DND-41 (cell line): ENCODE measurements at regions not wholly inside any gene's neighbourhood (a gene's known extent, or its start where the extent isn't known, plus 50 kb on each side); places are given as distances from the start of the nearest gene placed in this dataset.

ENCODE experiments used
- ATAC-seq: fragments of 200-7000 bp; cut with Tn5 transposase; 3 replicates; pipeline ENCODE4 v1.9.1; 2021; ENCODE audit warnings: low read depth; ENCODE audit not compliant: insufficient read depth
- DNase-seq: peaks from one replicate; pipeline ENCODE4 v3.0.0-alpha.2; 2020
- H2AFZ ChIP-seq: 2 replicates; pipeline ENCODE4 v1.6.0; 2012; ENCODE audit warnings: low read depth, low read length
- H3K27ac ChIP-seq: 2 replicates; pipeline ENCODE4 v1.5.1; 2012; ENCODE audit warnings: low read length, inconsistent platforms
- H3K27me3 ChIP-seq: fragments of 200-600 bp; sonication (generic); 2 replicates; pipeline ENCODE4 v1.6.0; 2012; ENCODE audit warnings: low read length, mild to moderate bottlenecking, inconsistent platforms; ENCODE audit not compliant: insufficient read depth, poor library complexity
- H3K36me3 ChIP-seq: 2 replicates; pipeline ENCODE4 v1.5.1; 2012; ENCODE audit warnings: low read length, inconsistent platforms; ENCODE audit not compliant: insufficient read depth
- H3K4me1 ChIP-seq: 2 replicates; pipeline ENCODE4 v1.5.1; 2012; ENCODE audit warnings: mild to moderate bottlenecking, low read length; ENCODE audit not compliant: insufficient read depth
- H3K4me2 ChIP-seq: 2 replicates; pipeline ENCODE4 v1.6.0; 2012; ENCODE audit warnings: mild to moderate bottlenecking, moderate library complexity, low read length, inconsistent platforms; ENCODE audit not compliant: insufficient read depth
- H3K4me3 ChIP-seq, 2 experiments: fragments of 200-600 bp in 1 of 2; shearing (Covaris generic) in 1 of 2; 2 replicates each; pipeline ENCODE4 v1.5.1; 2012 to 2016; ENCODE audit warnings: inconsistent platforms in 2 of 2, low read length in 2 of 2, mild to moderate bottlenecking in 2 of 2, low read depth in 1 of 2, moderate library complexity in 1 of 2
- H3K79me2 ChIP-seq: 2 replicates; pipeline ENCODE4 v1.6.0; 2012; ENCODE audit warnings: low read length, inconsistent platforms; ENCODE audit not compliant: insufficient read depth
- H3K9ac ChIP-seq: 2 replicates; pipeline ENCODE4 v1.6.0; 2012; ENCODE audit warnings: low read depth, mild to moderate bottlenecking, inconsistent platforms, low read length, moderate library complexity
- H3K9me3 ChIP-seq: 2 replicates; pipeline ENCODE4 v1.5.1; 2012; ENCODE audit warnings: low read length, moderate library complexity, mild to moderate bottlenecking, inconsistent platforms; ENCODE audit not compliant: insufficient read depth, severe bottlenecking
- H4K20me1 ChIP-seq: 2 replicates; pipeline ENCODE4 v1.6.0; 2012; ENCODE audit warnings: low read length; ENCODE audit not compliant: insufficient read depth
- CTCF ChIP-seq: IDR thresholded peaks from 2 replicates; pipeline ENCODE4 v1.5.1; 2012; ENCODE audit warnings: borderline replicate concordance, low read length, moderate library complexity, mild to moderate bottlenecking; ENCODE audit not compliant: poor library complexity, severe bottlenecking; ENCODE audit errors: extremely low read depth
- EZH2 ChIP-seq: IDR thresholded peaks from 3 replicates; pipeline ENCODE4 v1.6.1; 2012; ENCODE audit warnings: borderline replicate concordance, low read depth, mild to moderate bottlenecking, moderate library complexity, low read length, inconsistent platforms; ENCODE audit not compliant: severe bottlenecking

- Histone ChIP-seq H3K79me2 (no peaks in the 10 kb centered on the region), H3K4me3 (no peak overlapping the region), H4K20me1 (no peaks in the 10 kb centered on the region), H3K27ac (no peak overlapping the region), H3K4me2 (no peak overlapping the region), H3K9ac (no peak overlapping the region), H3K27me3 (no peaks in the 10 kb centered on the region), H3K4me1 (no peaks in the 10 kb centered on the region), H3K9me3 (peaks cover 12% of the 10 kb centered on the region), H3K36me3 (no peaks in the 10 kb centered on the region), H2AFZ (no peak overlapping the region)
- DNase-seq (no peak), ATAC-seq (no peak)
- no peak for TF ChIP-seq EZH2
- no peak for TF ChIP-seq CTCF
Observed at GRCh38 chr16:73923951-73924350, 372.7 kb upstream of the PSMD7 start.

GRCh38 chr16:73921295-73921694, 375.3 kb upstream of the PSMD7 start:
- DNase-seq: no peak
- no peak for TF ChIP-seq CTCF
- no peak for TF ChIP-seq EZH2

GRCh38 chr16:73916829-73917594, 379.6 kb upstream of the PSMD7 start:
- Histone ChIP-seq H3K36me3 (no peaks in the 10 kb centered on the region), H3K9me3 (no peaks in the 10 kb centered on the region), H3K4me2 (no peak overlapping the region), H3K27me3 (peaks cover 4% of the 10 kb centered on the region), H3K79me2 (no peaks in the 10 kb centered on the region), H3K4me1 (no peaks in the 10 kb centered on the region), H4K20me1 (no peaks in the 10 kb centered on the region), H3K27ac (no peak overlapping the region), H2AFZ (no peak overlapping the region), H3K9ac (no peak overlapping the region), H3K4me3 (no peak overlapping the region)
- TF ChIP-seq EZH2 (no peak), CTCF (no peak)
- DNase-seq (no peak), ATAC-seq (no peak)

More at GRCh38 chr16:73921295-73921694, 375.3 kb upstream of the PSMD7 start:
- Histone ChIP-seq H3K36me3 (no peaks in the 10 kb centered on the region), H3K79me2 (no peaks in the 10 kb centered on the region), H3K4me2 (no peak overlapping the region), H3K27me3 (peaks cover 4% of the 10 kb centered on the region), H2AFZ (no peak overlapping the region), H3K9me3 (no peaks in the 10 kb centered on the region), H3K9ac (no peak overlapping the region), H3K4me1 (no peaks in the 10 kb centered on the region), H3K4me3 (no peak overlapping the region), H4K20me1 (no peaks in the 10 kb centered on the region), H3K27ac (no peak overlapping the region)
- ATAC-seq: no peak
